GM12878 (cell line): ENCODE measurements at regions not wholly inside any gene's neighbourhood (a gene's known extent, or its start where the extent isn't known, plus 50 kb on each side); places are given as distances from the start of the nearest gene placed in this dataset.

ENCODE experiments used
- ATAC-seq: fragments of 200-7000 bp; cut with Tn5 transposase; 3 replicates; pipeline ENCODE4 v1.9.1; 2020; ENCODE audit warnings: mild to moderate bottlenecking, moderate library complexity
- BruUV-seq: library from RNA; stranded (reverse); fragments of 400-500 nt; replicated peaks from 2 replicates; lab custom pipeline; 2021; lab: Mats Ljungman, UMichigan
- CTCF ChIA-PET: fragments of 300-600 bp; sonication (Branson Sonifier 250); formaldehyde crosslinking; extraction: SDS; loops from one replicate; lab custom pipeline; 2021; ENCODE audit warnings: inconsistent platforms; lab: Yijun Ruan, JAX
- POLR2A ChIA-PET: fragments of 350-600 bp; formaldehyde crosslinking; extraction: SDS; loops from one replicate; lab custom pipeline; 2021; ENCODE audit warnings: inconsistent platforms; lab: Charles Lee
- RAD21 ChIA-PET: fragments of 300-600 bp; sonication (Branson Sonifier 250); formaldehyde crosslinking; loops from one replicate; lab custom pipeline; 2023; ENCODE audit warnings: antibody characterized with exemption; ENCODE audit not compliant: unreplicated experiment; lab: Charles Lee
- SMC1A ChIA-PET: fragments of 300-600 bp; sonication (Branson Sonifier 250); formaldehyde crosslinking; loops from one replicate; lab custom pipeline; 2023; ENCODE audit not compliant: unreplicated experiment, uncharacterized antibody; lab: Charles Lee
- DNase-seq: peaks from one replicate; pipeline ENCODE4 v3.0.0-alpha.2; 2011; ENCODE audit warnings: low read depth, low spot score
- FAIRE-seq: peaks from 3 replicates; lab custom pipeline; 2011; peaks lifted over from hg19 to GRCh38; lab: Jason Lieb, UNC
- H2AFZ ChIP-seq: 2 replicates; pipeline ENCODE4 v1.6.0; 2011; ENCODE audit warnings: low read depth, low read length, control low read depth; ENCODE audit not compliant: control insufficient read depth
- H3K27ac ChIP-seq: 2 replicates; pipeline ENCODE4 v1.5.1; 2011; ENCODE audit warnings: control low read depth; ENCODE audit not compliant: control insufficient read depth, insufficient read depth
- H3K27me3 ChIP-seq, 2 experiments: replicated peaks in 1 of 2; 2 replicates each; pipeline versions ENCODE4 v1.6.0 to v1.6.1; 2011; ENCODE audit warnings: low read length in 1 of 2; ENCODE audit not compliant: control insufficient read depth in 2 of 2, insufficient read depth in 2 of 2
- H3K36me3 ChIP-seq, 2 experiments: 2 replicates each; pipeline ENCODE4 v1.5.1; 2011; ENCODE audit warnings: low read length in 1 of 2; ENCODE audit not compliant: control insufficient read depth in 2 of 2, insufficient read depth in 2 of 2
- H3K4me1 ChIP-seq: 2 replicates; pipeline ENCODE4 v1.6.1; 2011; ENCODE audit warnings: mild to moderate bottlenecking, low read length, moderate library complexity, mixed read lengths; ENCODE audit not compliant: control insufficient read depth, insufficient read depth
- H3K4me2 ChIP-seq: 2 replicates; pipeline ENCODE4 v1.6.0; 2011; ENCODE audit warnings: control low read depth; ENCODE audit not compliant: control insufficient read depth, insufficient read depth
- H3K4me3 ChIP-seq: fragments of 200-600 bp; sonication (generic); 2 replicates; pipeline ENCODE4 v1.5.1; 2016
- H3K79me2 ChIP-seq: 2 replicates; pipeline ENCODE4 v1.6.0; 2011; ENCODE audit warnings: low read length; ENCODE audit not compliant: control insufficient read depth, insufficient read depth
- H3K9ac ChIP-seq: 2 replicates; pipeline ENCODE4 v1.8.0; 2011; ENCODE audit warnings: low read length, control low read depth, mixed read lengths; ENCODE audit not compliant: control insufficient read depth, insufficient read depth
- H3K9me3 ChIP-seq: replicated peaks from 3 replicates; pipeline ENCODE4 v1.5.1; 2011; ENCODE audit warnings: mild to moderate bottlenecking, low read length; ENCODE audit not compliant: control insufficient read depth, insufficient read depth
- H4K20me1 ChIP-seq: 2 replicates; pipeline ENCODE4 v1.6.0; 2011; ENCODE audit not compliant: control insufficient read depth, insufficient read depth
- BHLHE40 ChIP-seq, 2 experiments: fragments of 450-650 bp in 1 of 2; IDR thresholded peaks; 2 replicates each; pipeline ENCODE4 v1.6.1; 2011 to 2017; ENCODE audit warnings: low read depth in 2 of 2, borderline replicate concordance in 1 of 2, improper control_type of control experiment in 1 of 2, low read length in 1 of 2, mild to moderate bottlenecking in 1 of 2
- CBFB ChIP-seq: IDR thresholded peaks from 2 replicates; pipeline ENCODE4 v1.6.1; 2016; ENCODE audit warnings: antibody characterized with exemption, low read depth
- E2F4 ChIP-seq: IDR thresholded peaks from 2 replicates; pipeline ENCODE4 v1.6.1; 2012; ENCODE audit warnings: low read depth, low read length, improper control_type of control experiment
- HDGF ChIP-seq: fragments of 450-650 bp; IDR thresholded peaks from 2 replicates; pipeline ENCODE4 v1.6.1; 2016; ENCODE audit warnings: antibody characterized with exemption
- JUND ChIP-seq: IDR thresholded peaks from 2 replicates; pipeline ENCODE4 v1.6.1; 2012; ENCODE audit warnings: low read depth, mild to moderate bottlenecking, low read length, improper control_type of control experiment, moderate library complexity
- SIX5 ChIP-seq: IDR thresholded peaks from 2 replicates; pipeline ENCODE4 v1.6.1; 2011; ENCODE audit warnings: mild to moderate bottlenecking, low read depth, low read length, moderate library complexity; ENCODE audit not compliant: severe bottlenecking
- SMAD1 ChIP-seq: fragments of 450-650 bp; IDR thresholded peaks from 2 replicates; pipeline ENCODE4 v1.6.1; 2018; ENCODE audit warnings: mild to moderate bottlenecking, low read depth; ENCODE audit not compliant: partially characterized antibody
- SMARCA5 ChIP-seq: fragments of 450-650 bp; IDR thresholded peaks from 2 replicates; pipeline ENCODE4 v1.6.1; 2017; ENCODE audit warnings: mild to moderate bottlenecking
- SMC3 ChIP-seq: IDR thresholded peaks from 2 replicates; pipeline ENCODE4 v1.6.1; 2011; ENCODE audit warnings: low read length, improper control_type of control experiment, borderline replicate concordance
- WRNIP1 ChIP-seq: IDR thresholded peaks from 2 replicates; pipeline ENCODE4 v1.6.1; 2011; ENCODE audit warnings: low read depth, low read length, improper control_type of control experiment, borderline replicate concordance
- WGBS: methylation state at CpG from one replicate; pipeline ENCODE4 v1.1.6; 2016; ENCODE audit warnings: low lambda C conversion rate; ENCODE audit not compliant: insufficient replicate concordance, insufficient coverage; ENCODE audit errors: missing lambda C conversion rate; 5-methylcytosine and 5-hydroxymethylcytosine counted together
- in situ Hi-C: fragments of 300-500 bp; cut with MboI; formaldehyde crosslinking; loops from 9 replicates; pipeline ENCODE4 v1.14.3; 2018; ENCODE audit warnings: mixed read lengths
- intact Hi-C: fragments of 100-400 bp; cut with micrococcal nuclease; formaldehyde crosslinking; loops from one replicate; pipeline ENCODE4 v1.14.2; 2022; ENCODE audit not compliant: unreplicated experiment
- TF ChIP-seq, protein P1 (sequence below): fragments of 450-650 bp; IDR thresholded peaks from 2 replicates; pipeline ENCODE4 v1.6.1; 2016; ENCODE audit warnings: mild to moderate bottlenecking, moderate library complexity, borderline replicate concordance

- Histone ChIP-seq H3K4me3 (no peak overlapping the region), H3K27ac (no peak overlapping the region), H3K4me2 (no peak overlapping the region), H3K4me1 (no peaks in the 10 kb centered on the region), H3K27me3 (no peaks in the 10 kb centered on the region), H3K9me3 (no peaks in the 10 kb centered on the region; the same call in 2 of the 3 replicates), H3K79me2 (no peaks in the 10 kb centered on the region), H4K20me1 (no peaks in the 10 kb centered on the region), H3K36me3 (no peaks in the 10 kb centered on the region), H2AFZ (no peak overlapping the region), H3K9ac (no peak overlapping the region)
- ChIA-PET POLR2A (no interaction called here), RAD21 (no interaction called here), CTCF (no interaction called here), SMC1A (no interaction called here)
- WGBS: 16% methylated on average over 8 of the region's 8 CpGs
- intact Hi-C loops: no loop called here
- TF ChIP-seq, protein P1, sequence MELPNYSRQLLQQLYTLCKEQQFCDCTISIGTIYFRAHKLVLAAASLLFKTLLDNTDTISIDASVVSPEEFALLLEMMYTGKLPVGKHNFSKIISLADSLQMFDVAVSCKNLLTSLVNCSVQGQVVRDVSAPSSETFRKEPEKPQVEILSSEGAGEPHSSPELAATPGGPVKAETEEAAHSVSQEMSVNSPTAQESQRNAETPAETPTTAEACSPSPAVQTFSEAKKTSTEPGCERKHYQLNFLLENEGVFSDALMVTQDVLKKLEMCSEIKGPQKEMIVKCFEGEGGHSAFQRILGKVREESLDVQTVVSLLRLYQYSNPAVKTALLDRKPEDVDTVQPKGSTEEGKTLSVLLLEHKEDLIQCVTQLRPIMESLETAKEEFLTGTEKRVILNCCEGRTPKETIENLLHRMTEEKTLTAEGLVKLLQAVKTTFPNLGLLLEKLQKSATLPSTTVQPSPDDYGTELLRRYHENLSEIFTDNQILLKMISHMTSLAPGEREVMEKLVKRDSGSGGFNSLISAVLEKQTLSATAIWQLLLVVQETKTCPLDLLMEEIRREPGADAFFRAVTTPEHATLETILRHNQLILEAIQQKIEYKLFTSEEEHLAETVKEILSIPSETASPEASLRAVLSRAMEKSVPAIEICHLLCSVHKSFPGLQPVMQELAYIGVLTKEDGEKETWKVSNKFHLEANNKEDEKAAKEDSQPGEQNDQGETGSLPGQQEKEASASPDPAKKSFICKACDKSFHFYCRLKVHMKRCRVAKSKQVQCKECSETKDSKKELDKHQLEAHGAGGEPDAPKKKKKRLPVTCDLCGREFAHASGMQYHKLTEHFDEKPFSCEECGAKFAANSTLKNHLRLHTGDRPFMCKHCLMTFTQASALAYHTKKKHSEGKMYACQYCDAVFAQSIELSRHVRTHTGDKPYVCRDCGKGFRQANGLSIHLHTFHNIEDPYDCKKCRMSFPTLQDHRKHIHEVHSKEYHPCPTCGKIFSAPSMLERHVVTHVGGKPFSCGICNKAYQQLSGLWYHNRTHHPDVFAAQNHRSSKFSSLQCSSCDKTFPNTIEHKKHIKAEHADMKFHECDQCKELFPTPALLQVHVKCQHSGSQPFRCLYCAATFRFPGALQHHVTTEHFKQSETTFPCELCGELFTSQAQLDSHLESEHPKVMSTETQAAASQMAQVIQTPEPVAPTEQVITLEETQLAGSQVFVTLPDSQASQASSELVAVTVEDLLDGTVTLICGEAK: no peak
- TF ChIP-seq WRNIP1 (no peak), CBFB (no peak), SMAD1 (no peak), SIX5 (no peak), JUND (no peak), E2F4 (no peak), BHLHE40 (IDR thresholded peaks at IDR 0.05; ENCODE audit: borderline replicate concordance in 1 of 2, low read depth in 2 of 2, low read length in 1 of 2) (no peak), HDGF (no peak), SMARCA5 (no peak), SMC3 (no peak)
- no peak for FAIRE-seq
- in situ Hi-C loops: no loop called here
- DNase-seq: no peak
- ATAC-seq: no peak
- BruUV-seq: no TSS peak
These were observed 957.1 kb upstream of the RBFOX1 start for GRCh38 chr16:6375465-6376075.
